Inflammatory macrophage treated with lipopolysaccharide for 4 hours (primary cell): ENCODE measurements at regions not wholly inside any gene's neighbourhood (a gene's known extent, or its start where the extent isn't known, plus 50 kb on each side); places are given as distances from the start of the nearest gene placed in this dataset.
"Not testable (repeated sequence)": the region's sequence is repeated elsewhere in the genome, so short reads cannot be mapped to it uniquely, and the experiment has no call there.

ENCODE experiments used
- DNase-seq: peaks from one replicate; pipeline ENCODE4 v3.0.0-alpha.2; 2020

DNA sequence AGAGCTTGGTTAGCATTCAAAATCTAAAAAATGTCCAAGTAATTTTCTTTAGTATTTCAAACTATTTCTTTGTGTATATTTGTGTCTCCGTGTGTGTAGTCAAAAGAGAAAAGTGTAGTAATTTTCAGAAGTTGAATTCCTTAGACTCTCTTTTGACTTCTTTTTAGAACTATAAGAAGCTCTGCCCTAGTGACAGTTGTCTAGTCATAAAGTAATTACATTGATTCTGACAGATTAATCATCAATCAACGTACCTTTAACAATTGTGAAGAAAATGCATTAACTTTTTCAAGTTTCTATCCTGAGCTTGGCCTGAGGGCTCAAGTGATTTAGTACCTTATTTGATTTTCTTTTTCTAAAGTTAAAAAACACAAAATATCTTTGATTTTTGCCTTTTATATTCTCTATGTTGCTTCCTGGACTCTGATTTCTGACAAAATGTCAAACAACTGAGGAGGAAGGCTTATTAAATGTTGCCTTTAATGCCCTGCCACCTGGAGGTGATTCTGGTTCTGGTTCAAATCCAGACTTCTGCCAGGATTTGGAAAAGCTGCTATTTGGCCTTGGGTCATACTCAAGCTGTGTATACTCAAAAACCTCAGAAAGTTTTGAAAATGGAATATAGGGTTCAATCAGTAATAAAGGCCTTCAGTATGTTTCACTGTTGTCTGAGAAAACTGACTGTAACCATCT lies 653.6 kb downstream of the NSUN3 start:
- no peak for DNase-seq

DNA sequence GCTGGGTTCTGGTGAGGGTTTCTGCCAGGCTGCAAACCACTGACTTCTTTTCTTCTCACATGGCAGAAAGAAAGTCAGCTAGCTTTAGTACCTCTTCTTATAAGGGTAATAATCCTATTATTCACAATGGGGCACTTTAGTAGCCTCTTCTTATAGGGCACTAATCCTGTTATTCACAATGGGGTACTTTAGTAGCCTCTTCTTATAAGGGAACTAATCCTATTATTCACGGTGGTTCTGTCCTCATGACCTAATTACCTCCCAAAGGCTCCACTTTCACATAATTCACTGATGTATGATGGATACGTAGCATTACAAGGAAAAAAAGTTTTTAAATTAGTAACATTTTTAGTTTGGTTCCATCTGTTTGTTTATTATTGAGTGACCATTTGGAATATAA lies 671.3 kb downstream of the NSUN3 start:
- DNase-seq = no peak

DNA sequence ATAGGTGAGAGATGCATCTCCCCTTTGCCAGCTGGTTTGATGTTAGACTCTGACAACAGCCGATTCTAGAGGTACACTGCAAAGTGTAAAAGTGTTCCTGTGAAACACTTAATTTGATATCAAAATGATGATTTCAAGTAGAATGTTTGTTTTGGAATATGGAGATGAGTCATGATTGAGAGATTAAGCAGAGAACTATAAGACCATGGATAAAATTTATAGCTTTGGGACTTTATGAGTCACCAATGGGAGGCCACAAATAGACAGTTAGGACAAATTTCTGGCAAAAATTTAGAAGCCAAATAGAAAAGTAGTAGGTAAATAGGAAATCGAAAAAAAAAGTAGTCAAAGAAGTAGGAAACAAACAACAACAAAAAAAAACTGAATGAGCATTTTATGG lies 672.5 kb downstream of the NSUN3 start:
- no peak for DNase-seq

DNA sequence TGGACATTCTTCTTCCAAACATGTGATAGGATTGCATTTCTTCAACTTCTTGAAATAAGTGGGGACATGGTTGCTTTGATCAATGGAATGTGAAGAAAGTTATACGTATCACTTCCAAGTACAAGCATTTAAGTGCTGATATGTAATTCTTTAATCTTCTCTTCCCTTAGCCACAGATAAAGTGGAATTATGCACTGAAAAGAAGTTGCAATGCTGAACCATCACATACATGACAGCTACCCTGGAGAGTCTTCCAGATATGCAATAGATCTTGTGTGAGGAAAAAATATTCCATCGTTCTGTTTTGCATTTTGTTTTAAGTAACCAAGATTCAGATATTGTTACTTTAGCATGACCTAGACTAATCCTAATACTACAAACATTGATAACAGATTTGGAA lies 674.3 kb downstream of the NSUN3 start:
- DNase-seq = no peak

DNA sequence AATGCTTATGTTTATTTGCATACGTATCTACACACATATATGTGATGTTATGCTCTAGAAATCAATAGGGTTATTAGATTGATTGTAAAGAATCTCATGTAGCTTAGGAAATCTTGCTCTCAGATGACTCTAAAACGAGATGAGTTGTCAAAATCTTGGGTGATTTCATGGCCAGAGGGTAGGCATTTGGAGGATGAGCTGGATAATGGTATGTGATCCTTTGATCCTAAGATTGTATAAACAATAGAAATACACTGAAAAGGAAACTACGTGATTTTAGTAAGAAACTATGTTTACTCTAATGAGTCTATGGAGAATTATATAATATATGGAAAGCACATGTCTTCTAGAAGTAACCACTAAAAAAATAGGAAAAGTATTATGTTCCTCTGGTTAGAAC lies 676.6 kb downstream of the NSUN3 start:
- no peak for DNase-seq

DNA sequence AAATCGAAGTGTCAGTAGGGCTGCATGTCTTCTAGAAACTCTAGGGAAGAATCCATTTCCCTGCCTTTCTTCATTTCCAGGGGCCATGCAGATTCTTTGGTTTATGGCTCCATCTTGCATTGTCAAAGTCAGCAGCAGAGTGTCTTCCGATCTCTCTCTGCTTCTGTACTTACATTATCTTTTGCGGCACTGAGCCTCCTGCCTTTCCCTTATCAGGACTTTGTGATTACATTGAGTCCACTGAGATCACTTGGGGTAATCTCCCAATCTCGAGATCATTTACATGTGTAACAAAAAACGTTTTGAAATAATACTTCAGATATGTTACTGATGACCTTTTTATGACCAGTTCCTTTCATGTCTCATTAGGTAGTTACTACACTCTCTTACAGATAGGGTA lies 695.9 kb downstream of the NSUN3 start:
- DNase-seq = no peak

DNA sequence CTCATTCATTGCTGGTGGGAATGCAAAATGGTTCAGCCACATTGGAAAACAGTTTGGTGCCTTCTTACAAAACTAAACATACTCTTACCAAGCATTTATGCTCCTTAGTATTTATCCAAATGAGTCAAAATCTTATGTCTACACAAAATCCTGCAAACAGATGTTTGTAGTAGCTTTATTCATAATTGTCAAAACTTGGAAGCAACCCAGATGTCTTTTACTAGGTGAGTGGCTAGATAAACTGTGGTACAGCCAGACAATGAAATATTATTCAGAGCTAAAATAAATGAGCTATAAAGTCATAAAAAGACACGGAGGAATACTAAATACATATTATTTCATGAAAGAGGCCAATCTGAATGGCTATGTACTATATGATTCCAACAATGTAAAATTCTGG lies 709.5 kb downstream of the NSUN3 start:
- no peak for DNase-seq

DNA sequence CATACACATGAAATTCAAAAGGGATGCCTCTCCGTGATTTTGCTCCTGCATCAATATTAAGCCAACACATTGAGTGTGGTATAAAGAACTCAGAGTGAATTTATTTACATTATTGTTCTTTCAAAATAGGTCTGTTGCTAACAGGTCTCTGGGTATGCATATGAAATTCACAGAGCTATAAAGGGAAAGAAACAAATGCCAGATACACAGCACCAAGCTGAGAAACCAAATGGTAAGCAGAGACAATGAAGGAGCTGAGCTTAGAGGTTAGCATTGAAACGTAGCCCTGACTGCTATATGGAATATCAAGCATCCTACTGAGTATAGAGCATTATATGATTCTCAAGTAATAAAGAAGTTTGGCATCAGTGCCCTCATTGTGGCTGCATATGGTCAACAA lies 712.9 kb downstream of the NSUN3 start:
- DNase-seq = no peak

DNA sequence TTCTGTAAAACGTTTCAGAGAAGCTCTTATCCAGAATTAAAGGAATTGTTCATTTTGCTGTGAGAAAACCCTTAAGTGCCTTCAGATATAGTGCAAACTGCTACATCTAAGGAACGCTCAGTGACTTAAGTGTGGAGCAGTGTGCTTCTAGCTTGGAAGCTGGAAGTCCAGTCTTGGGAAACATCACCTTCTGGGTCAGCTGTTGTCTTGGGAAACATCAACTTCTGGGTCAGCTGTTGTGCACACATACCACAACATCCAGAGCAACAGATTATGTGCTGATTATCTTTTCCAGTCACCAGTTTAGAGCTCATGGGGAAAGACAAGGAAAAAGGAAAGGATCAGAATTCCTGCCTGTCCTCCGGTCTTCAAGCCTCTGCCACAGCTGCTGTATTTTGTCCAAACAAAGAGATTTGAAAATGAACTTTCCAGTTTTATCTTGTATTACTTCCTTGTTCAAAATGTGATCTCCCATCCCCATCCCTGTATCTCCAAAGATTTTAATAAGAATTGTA lies 713.6 kb downstream of the NSUN3 start:
- no peak for DNase-seq

DNA sequence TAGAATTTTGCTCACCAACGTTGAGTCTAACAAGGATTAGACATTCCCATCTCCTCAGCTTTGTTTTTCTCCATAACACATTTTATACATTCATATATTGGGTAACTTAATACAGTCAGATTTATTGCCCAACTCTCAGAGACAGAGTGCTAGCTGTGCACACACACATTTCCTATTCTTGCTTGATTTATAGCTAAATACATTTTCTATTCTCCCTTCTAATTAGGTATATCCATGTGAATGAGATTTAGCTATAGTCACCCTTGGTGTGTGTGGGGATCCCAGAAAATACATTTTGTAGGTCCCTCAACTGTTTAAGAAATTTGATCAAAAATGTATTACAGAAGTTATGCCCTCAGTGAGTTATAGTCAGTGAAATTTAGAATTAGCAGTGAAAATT lies 715.4 kb downstream of the NSUN3 start:
- no peak for DNase-seq

DNA sequence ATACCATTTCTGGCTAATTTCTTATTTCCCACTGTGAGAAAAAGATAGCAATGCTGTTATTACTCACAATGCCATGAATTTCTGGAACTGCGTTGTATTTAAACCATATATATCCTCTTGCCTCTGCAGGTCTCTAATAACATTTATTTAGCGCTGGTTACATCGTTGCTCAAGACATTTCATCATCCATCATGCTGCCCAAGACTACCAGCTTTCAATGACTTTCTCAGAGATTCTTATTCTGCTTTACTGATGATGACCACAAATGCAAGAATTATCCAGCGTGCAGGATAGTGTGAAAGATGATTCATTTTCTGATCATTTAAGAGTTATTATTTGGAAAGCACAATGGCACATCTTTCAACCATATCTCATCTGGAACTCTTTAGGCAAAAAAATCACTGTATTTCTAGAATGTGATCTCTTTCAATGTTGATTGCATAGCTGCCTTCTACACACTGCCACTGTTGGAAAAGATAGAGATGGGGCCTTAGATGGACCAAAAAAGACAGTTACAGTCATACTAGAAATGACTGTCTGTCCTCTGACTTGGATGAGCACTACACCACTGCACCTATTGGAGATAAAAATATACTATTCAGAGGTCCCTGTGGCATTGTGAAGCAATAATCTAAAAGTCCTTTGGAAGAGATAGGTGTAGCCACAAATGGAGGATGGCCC lies 716.1 kb downstream of the NSUN3 start:
- DNase-seq = no peak

DNA sequence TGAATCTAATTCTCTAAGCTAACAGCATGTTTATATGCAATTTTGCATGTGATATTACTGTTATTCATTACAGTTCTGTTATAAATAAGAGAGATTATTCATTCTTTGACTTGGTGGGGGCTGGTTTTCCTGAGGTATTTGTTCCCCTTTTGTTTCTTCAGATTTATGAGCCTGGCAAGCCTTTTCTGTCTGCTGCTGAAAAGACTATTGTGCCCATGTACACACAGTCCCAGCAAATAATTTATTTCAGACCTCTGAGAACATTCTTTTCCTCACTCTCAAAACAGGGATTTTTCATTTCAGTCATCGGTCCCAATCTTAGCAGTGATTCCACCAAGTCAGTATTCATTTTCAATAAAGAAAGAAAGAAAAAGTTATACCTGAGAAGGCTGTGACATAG lies 716.8 kb downstream of the NSUN3 start:
- DNase-seq = no peak

DNA sequence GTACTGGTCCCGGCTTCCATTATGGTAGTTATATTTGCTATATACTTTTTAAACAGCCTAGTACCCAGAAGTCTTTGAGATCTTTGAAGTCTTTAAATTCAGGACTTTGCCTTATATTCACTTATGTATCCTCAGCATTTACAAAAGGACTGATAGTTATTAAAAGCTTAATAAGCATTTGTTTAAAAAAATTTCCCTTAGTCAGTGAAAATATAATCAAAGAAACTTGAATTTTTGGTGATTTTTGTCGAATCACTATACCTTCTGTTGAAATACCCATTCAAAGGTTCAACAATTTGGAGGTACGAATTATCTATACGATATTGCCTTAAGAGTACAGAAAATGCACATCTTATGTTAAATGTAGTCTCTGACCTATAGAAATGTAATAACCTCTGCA lies 721.4 kb downstream of the NSUN3 start:
- no peak for DNase-seq

DNA sequence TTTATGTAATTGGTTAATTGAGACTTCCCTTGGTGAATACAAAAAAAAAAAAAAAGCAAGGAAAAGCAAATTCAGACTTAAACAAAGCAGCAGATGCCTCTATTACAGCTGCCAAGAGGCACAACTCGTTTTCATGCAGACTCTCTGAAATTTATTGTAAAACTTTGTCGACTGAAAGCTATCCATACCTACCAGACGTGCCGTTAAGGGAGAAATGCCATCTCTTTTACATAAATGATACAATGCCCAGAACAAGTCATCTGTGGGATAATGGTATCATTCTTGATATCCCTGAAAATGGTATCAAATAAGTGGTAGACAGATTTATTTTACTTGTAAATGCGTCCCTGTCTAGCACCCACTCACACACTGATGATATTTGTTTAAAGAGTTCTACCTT lies 724.2 kb downstream of the NSUN3 start:
- no peak for DNase-seq

DNA sequence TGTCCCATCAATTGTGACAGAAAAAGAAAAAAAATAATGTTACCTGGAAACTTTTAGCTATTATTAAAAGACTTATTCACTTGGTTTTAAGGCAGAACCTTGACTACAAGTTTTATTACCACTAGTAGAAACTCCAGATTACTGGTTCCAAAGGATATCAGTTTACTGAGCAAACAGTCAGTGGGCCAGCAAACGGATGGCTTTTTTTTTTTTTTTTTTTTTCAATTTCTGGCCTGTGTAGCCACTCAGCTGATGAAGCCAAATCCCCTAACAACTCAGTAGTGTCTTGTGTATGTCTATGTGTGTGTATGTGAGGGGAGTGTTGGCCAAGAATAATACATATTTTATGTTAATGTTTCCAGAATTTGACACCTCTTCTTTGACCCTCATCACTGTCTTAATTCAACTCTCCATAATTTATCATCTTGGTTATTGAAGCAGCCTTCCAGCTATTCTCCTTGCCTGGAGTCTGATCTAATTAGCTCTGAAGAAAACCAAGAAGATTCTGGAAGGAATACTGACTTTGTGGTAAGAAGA lies 724.9 kb downstream of the NSUN3 start:
- DNase-seq = no peak

DNA sequence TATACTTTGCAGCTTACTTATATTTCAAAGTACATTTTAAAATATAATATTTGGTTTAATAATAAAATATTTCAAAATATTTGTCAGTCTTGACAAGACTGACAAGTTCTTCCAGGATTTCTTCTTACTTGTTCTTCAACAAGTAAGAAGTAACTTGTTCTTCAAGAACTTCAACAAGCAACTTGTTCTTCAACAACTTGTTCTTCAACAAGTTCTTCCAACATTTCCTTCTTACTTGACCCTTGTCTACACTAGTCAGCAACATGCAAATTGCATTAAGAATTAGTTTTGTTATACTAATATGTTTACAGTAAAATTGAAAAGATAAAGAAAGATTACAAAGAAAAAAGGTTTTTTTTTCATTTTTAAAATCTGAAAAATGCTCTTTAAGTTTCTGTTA lies 731.7 kb downstream of the NSUN3 start:
- no peak for DNase-seq

DNA sequence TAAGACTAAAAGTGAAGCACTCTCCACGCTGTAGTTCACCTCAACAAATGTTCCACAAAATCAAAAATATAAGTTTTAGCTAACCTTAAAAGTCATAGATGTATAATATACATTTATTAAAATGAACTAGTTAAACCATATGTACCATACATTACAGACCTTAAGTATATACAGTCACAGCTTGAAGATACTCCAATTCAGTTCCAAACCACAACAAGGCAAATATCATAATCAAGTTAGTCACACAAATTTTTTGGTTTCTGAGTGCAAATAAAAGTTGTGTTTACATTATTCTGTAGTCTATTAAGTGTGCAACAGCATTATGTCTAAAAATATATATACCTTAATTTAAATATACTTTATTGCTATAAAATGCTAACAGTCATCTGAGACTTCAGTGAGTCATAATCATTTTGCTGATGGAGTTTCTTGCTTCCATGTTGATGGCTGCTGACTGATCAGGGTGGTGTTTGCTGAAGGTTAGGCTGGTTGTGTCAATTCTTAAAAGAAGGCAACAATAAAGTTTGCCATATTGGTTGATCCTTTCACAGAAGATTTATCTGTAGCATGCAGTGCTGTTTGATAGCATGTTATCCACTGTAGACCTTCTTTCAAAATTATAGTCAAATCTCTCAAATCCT lies 736.7 kb downstream of the NSUN3 start:
- DNase-seq = no peak

DNA sequence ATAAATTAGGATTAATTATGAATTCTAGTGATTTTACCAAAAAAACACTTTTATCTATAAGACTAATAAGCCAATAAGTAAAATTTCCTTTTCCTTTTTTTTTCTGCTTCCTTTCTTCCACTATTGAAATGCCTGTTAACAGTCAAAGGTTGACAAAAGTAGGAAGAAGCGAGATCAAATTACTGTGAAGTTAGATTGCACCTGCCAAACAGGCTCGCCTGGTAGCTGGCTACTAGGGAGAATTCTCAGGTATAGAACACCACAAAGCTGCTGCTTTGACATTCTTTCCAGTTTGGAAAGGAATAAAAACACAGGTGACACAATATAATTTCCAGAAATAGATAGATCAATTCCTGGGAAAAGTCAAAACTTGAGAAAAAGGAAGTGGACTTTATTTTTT lies 749.0 kb downstream of the NSUN3 start:
- no peak for DNase-seq

DNA sequence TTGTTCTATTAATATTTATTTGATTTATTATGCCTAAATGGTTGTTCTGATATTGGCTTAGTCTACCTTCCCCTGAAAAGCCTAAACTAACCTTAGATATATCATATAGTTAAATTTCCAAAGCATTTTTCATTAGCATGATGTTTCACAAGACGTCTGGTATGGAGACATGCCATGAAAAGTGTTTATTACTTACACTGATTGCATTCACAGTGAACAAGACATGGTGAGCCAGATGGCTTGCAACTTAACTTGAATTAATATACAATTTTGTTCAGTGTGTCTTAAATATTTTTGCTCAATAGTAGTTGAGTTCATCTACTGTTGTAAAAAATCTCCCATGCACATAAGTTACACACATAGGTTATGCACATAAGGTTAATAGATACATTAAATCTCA lies 758.4 kb downstream of the NSUN3 start:
- DNase-seq = no peak

DNA sequence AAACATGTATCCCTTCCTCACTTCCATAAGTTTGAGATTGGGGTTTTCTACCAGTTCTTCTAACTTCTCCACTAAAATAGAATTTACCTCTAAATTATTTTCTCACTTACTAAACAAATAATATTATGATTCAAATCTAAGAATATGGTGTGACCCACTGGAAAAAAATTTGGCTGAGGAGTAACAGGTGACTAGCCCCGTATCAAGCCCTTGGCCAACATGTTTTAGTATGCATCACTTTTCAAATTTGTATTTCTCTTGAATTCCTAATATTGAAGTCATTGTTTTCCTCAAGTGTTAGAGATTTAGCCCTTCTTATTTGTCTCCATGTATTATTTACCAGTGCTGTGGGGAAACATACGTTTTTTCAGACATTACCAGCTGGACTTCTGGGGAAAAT lies 759.4 kb downstream of the NSUN3 start:
- DNase-seq = no peak

DNA sequence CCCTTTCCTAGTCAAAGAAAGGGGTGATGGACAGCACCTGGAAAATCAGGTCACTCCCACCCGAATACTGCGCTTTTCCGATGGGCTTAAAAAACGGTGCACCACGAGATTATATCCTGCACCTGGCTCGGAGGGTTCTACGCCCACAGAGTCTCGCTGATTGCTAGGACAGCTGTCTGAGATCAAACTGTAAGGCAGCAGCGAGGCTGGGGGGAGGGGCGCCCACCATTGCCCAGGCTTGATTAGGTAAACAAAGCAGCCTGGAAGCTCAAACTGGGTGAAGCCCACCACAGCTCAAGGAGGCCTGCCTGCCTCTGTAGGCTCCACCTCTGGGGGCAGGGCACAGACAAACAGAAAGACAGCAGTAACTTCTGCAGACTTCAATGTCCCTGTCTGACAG lies 783.4 kb downstream of the NSUN3 start:
- not testable (repeated sequence) for DNase-seq

DNA sequence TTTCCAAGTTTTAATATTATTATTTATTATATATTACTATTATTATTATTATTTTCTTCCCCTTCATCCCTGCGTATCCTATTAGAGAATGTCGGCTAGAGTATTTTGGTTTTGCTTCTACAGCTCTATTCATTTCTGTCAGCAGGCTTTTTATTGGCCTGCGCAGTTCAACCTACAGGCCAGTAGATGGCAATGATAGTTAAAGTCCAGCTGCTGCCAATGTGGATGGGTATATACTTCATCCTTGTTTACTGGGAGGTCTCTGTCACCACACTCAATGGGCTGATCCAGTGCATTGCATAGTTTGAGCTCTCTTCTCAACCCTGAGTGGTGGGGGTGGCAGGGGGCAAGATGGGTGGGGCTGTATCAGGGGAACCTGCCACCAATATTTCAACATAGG lies 799.8 kb downstream of the NSUN3 start:
- DNase-seq = peak; percentile 1

DNA sequence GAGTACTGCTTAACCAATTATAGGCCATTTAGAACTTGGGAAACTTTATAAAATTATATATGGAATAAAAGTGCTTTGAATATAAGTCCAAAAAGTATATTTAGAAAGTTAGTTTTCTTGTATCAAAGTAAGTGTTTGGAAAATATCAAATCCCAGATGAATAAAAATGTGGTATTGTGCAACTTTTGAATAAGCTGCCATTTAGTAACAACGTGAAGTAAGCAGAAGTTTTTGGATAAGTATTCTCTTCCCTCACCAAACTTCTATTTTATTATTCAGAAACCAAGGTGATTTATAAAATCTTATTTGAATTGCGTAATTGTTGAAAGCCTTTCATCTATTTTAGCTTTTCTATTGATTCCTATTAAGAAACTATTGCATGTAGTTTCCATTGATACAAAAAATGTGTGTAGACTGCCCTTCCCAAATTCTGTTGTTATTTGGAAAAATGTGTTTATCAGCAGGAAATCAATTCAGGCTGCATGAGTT lies 806.2 kb downstream of the NSUN3 start:
- no peak for DNase-seq

DNA sequence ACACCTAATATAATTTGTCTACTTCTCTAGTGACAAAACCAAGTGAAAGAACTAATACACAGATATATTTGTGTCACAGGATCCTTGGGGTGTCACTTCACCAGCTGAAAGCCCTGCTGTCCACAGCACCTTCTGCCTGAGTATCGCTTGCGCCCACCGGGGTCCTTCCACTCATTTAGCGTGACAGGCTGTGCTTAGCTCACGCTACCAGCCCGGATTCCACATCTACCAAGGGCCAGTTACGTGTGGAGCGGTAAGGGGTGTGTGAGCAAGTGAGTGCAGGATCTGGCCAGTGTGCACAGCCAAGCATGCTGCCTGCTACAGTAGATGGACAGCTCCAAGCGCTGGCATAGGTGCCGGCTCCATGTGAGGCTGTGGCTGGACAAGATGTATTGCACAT lies 810.9 kb downstream of the NSUN3 start:
- DNase-seq = no peak
